IMR-90 (cell line): ENCODE measurements at regions not wholly inside any gene's neighbourhood (a gene's known extent, or its start where the extent isn't known, plus 50 kb on each side); places are given as distances from the start of the nearest gene placed in this dataset.

ENCODE experiments used
- ATAC-seq: fragments of 200-7000 bp; cut with Tn5 transposase; 2 replicates; pipeline ENCODE4 v1.9.1; 2020; ENCODE audit warnings: low read depth, mild to moderate bottlenecking, moderate library complexity
- BruUV-seq: library from RNA; stranded (reverse); fragments of 400-500 nt; replicated peaks from 2 replicates; lab custom pipeline; 2021; lab: Mats Ljungman, UMichigan
- CTCF ChIA-PET: fragments of 300-600 bp; formaldehyde crosslinking; extraction: SDS; loops from one replicate; lab custom pipeline; 2021; ENCODE audit warnings: antibody characterized with exemption; lab: Yijun Ruan, JAX
- POLR2A ChIA-PET: fragments of 300-600 bp; sonication (Branson Sonifier 250); formaldehyde crosslinking; loops from one replicate; lab custom pipeline; 2022; ENCODE audit warnings: antibody characterized with exemption; ENCODE audit not compliant: unreplicated experiment; lab: Charles Lee
- DNase-seq: peaks from one replicate; pipeline ENCODE4 v3.0.0; 2013
- H2AFZ ChIP-seq: replicated peaks from 2 replicates; pipeline ENCODE3; 2013; ENCODE audit warnings: low read length, mild to moderate bottlenecking; ENCODE audit not compliant: poor library complexity
- H2AK5ac ChIP-seq: 2 replicates; pipeline ENCODE4 v1.6.1; 2013; ENCODE audit warnings: low read depth, low read length, inconsistent platforms
- H2AK9ac ChIP-seq: replicated peaks from 2 replicates; pipeline ENCODE3; 2013; ENCODE audit warnings: mild to moderate bottlenecking, low read depth, low read length, moderate library complexity; ENCODE audit not compliant: poor library complexity
- H2BK120ac ChIP-seq: 2 replicates; pipeline ENCODE4 v1.6.1; 2013; ENCODE audit warnings: low read depth, low read length, inconsistent platforms
- H2BK15ac ChIP-seq: 3 replicates; pipeline ENCODE4 v1.6.1; 2013; ENCODE audit warnings: low read depth, low read length, inconsistent platforms
- H2BK20ac ChIP-seq: 2 replicates; pipeline ENCODE4 v1.6.1; 2013; ENCODE audit warnings: low read depth, mild to moderate bottlenecking, inconsistent platforms, low read length, moderate library complexity
- H2BK5ac ChIP-seq: 2 replicates; pipeline ENCODE4 v1.6.1; 2013; ENCODE audit warnings: mild to moderate bottlenecking, low read depth, low read length, inconsistent platforms; ENCODE audit not compliant: poor library complexity, severe bottlenecking
- H3K14ac ChIP-seq: replicated peaks from 2 replicates; pipeline ENCODE4 v1.6.1; 2013; ENCODE audit warnings: low read depth, low read length, inconsistent platforms
- H3K18ac ChIP-seq: 2 replicates; pipeline ENCODE4 v1.6.1; 2013; ENCODE audit warnings: low read depth, low read length, control low read depth
- H3K23ac ChIP-seq: 2 replicates; pipeline ENCODE4 v1.6.1; 2013; ENCODE audit warnings: low read depth, low read length, inconsistent platforms
- H3K27ac ChIP-seq: 2 replicates; pipeline ENCODE4 v1.5.1; 2013; ENCODE audit warnings: mild to moderate bottlenecking, control low read depth, low read length; ENCODE audit not compliant: insufficient read depth
- H3K27me3 ChIP-seq: 2 replicates; pipeline ENCODE4 v1.6.1; 2013; ENCODE audit warnings: low read length; ENCODE audit not compliant: control insufficient read depth, insufficient read depth
- H3K36me3 ChIP-seq: 2 replicates; pipeline ENCODE4 v1.6.1; 2013; ENCODE audit warnings: low read length, mixed read lengths; ENCODE audit not compliant: control insufficient read depth, insufficient read depth
- H3K4ac ChIP-seq: 2 replicates; pipeline ENCODE4 v1.6.1; 2013; ENCODE audit warnings: low read depth, low read length, inconsistent platforms
- H3K4me1 ChIP-seq: 2 replicates; pipeline ENCODE4 v1.6.1; 2013; ENCODE audit warnings: low read length, mixed read lengths; ENCODE audit not compliant: control insufficient read depth, insufficient read depth
- H3K4me2 ChIP-seq: 2 replicates; pipeline ENCODE4 v1.6.1; 2013; ENCODE audit warnings: low read depth, mild to moderate bottlenecking, control low read depth, low read length, moderate library complexity
- H3K4me3 ChIP-seq: 2 replicates; pipeline ENCODE4 v1.5.1; 2013; ENCODE audit warnings: low read depth, mild to moderate bottlenecking, control low read depth, low read length, moderate library complexity; ENCODE audit not compliant: insufficient read depth
- H3K56ac ChIP-seq: 2 replicates; pipeline ENCODE4 v1.6.1; 2013; ENCODE audit warnings: low read length, inconsistent platforms; ENCODE audit not compliant: insufficient read depth; ENCODE audit errors: extremely low read depth
- H3K79me1 ChIP-seq, 2 experiments: 2 replicates each; pipeline ENCODE4 v1.6.1; 2013; ENCODE audit warnings: low read length in 2 of 2, inconsistent platforms in 1 of 2, low read depth in 1 of 2
- H3K9ac ChIP-seq: 2 replicates; pipeline ENCODE4 v1.6.1; 2013; ENCODE audit warnings: low read depth, low read length, control low read depth
- H3K9me1 ChIP-seq: 2 replicates; pipeline ENCODE4 v1.6.1; 2013; ENCODE audit warnings: low read length, inconsistent platforms; ENCODE audit not compliant: insufficient read depth
- H3K9me3 ChIP-seq: 2 replicates; pipeline ENCODE4 v1.6.1; 2013; ENCODE audit warnings: low read length; ENCODE audit not compliant: control insufficient read depth, insufficient read depth
- H4K20me1 ChIP-seq: 2 replicates; pipeline ENCODE4 v1.6.1; 2013; ENCODE audit warnings: low read length, inconsistent platforms; ENCODE audit not compliant: insufficient read depth
- H4K5ac ChIP-seq: 2 replicates; pipeline ENCODE4 v1.6.1; 2013; ENCODE audit warnings: mild to moderate bottlenecking, low read depth, low read length, control low read depth
- H4K8ac ChIP-seq, 2 experiments: 2 replicates each; pipeline ENCODE4 v1.6.1; 2013; ENCODE audit warnings: low read depth in 2 of 2, low read length in 2 of 2, control low read depth in 1 of 2, inconsistent platforms in 1 of 2
- H4K91ac ChIP-seq: 2 replicates; pipeline ENCODE4 v1.6.1; 2013; ENCODE audit warnings: low read depth, low read length, inconsistent platforms; ENCODE audit not compliant: insufficient read depth
- BHLHE40 ChIP-seq: fragments of 150-350 bp; IDR thresholded peaks from 2 replicates; pipeline ENCODE4 v1.6.1; 2016; ENCODE audit warnings: mild to moderate bottlenecking, low read depth, low read length
- CEBPB ChIP-seq: IDR thresholded peaks from 2 replicates; pipeline ENCODE4 v1.6.1; 2012; ENCODE audit warnings: low read depth, low read length, improper control_type of control experiment
- CHD1 ChIP-seq: IDR thresholded peaks from 2 replicates; pipeline ENCODE4 v1.6.1; 2012; ENCODE audit warnings: low read depth, low read length, improper control_type of control experiment
- CTCF ChIP-seq: conservative IDR thresholded peaks from 2 replicates; pipeline ENCODE4 v1.5.1; 2012; ENCODE audit warnings: mild to moderate bottlenecking, low read depth, low read length, improper control_type of control experiment
- ELK1 ChIP-seq: fragments of 150-350 bp; IDR thresholded peaks from 2 replicates; pipeline ENCODE4 v1.6.1; 2016; ENCODE audit warnings: low read depth, mild to moderate bottlenecking, low read length, moderate library complexity, borderline replicate concordance
- FOS ChIP-seq: fragments of 150-350 bp; IDR thresholded peaks from 2 replicates; pipeline ENCODE4 v1.6.1; 2016; ENCODE audit warnings: low read depth, low read length
- MAFK ChIP-seq: IDR thresholded peaks from 2 replicates; pipeline ENCODE4 v1.6.1; 2012; ENCODE audit warnings: low read depth, low read length, improper control_type of control experiment
- MAZ ChIP-seq: IDR thresholded peaks from 2 replicates; pipeline ENCODE4 v1.6.1; 2012; ENCODE audit warnings: low read depth, mild to moderate bottlenecking, low read length, improper control_type of control experiment, moderate library complexity, borderline replicate concordance
- MXI1 ChIP-seq: IDR thresholded peaks from 2 replicates; pipeline ENCODE4 v1.6.1; 2012; ENCODE audit warnings: low read depth, mild to moderate bottlenecking, low read length, moderate library complexity, borderline replicate concordance
- NFE2L2 ChIP-seq: fragments of 150-350 bp; IDR thresholded peaks from 2 replicates; pipeline ENCODE4 v1.6.1; 2016; ENCODE audit warnings: low read depth, mild to moderate bottlenecking, low read length
- POLR2A ChIP-seq: IDR thresholded peaks from 2 replicates; pipeline ENCODE4 v1.6.1; 2012; ENCODE audit warnings: mild to moderate bottlenecking, low read depth, low read length
- RAD21 ChIP-seq: IDR thresholded peaks from 2 replicates; pipeline ENCODE4 v1.6.1; 2012; ENCODE audit warnings: low read length, improper control_type of control experiment
- RCOR1 ChIP-seq: IDR thresholded peaks from 2 replicates; pipeline ENCODE4 v1.6.1; 2012; ENCODE audit warnings: mild to moderate bottlenecking, low read length, improper control_type of control experiment; ENCODE audit not compliant: insufficient replicate concordance
- RFX5 ChIP-seq: IDR thresholded peaks from 2 replicates; pipeline ENCODE4 v1.8.0; 2012; ENCODE audit warnings: low read depth, mild to moderate bottlenecking, low read length, moderate library complexity
- SMC3 ChIP-seq: fragments of 150-350 bp; IDR thresholded peaks from 2 replicates; pipeline ENCODE4 v1.6.1; 2016; ENCODE audit warnings: low read depth, mild to moderate bottlenecking, antibody characterized with exemption, low read length, moderate library complexity
- USF2 ChIP-seq: fragments of 150-350 bp; IDR thresholded peaks from 2 replicates; pipeline ENCODE4 v1.6.1; 2017; ENCODE audit warnings: mild to moderate bottlenecking, antibody characterized with exemption, low read length, low read depth
- WGBS, 2 experiments: methylation state at CpG; one replicate each; pipeline versions ENCODE4 v1.1.5 to v1.1.7; 2013; ENCODE audit warnings: missing lambda C conversion rate in 2 of 2; ENCODE audit not compliant: insufficient read length in 1 of 2; ENCODE audit errors: extremely low coverage in 2 of 2; 5-methylcytosine and 5-hydroxymethylcytosine counted together
- dilution Hi-C: fragments of 300-500 bp; cut with HindIII; formaldehyde crosslinking; loops from one replicate; pipeline ENCODE4 v1.14.3; 2018; ENCODE audit warnings: low sequenced_read_pairs; ENCODE audit not compliant: unreplicated experiment
- in situ Hi-C: fragments of 300-500 bp; cut with MboI; formaldehyde crosslinking; loops from 3 replicates; pipeline ENCODE4 v1.14.3; 2019; ENCODE audit warnings: low sequenced_read_pairs, inconsistent platforms, mixed read lengths
- intact Hi-C: fragments of 100-400 bp; cut with micrococcal nuclease; formaldehyde crosslinking; loops from 2 replicates; pipeline ENCODE4 v1.10.0; 2022

GRCh38 chr12:97984436-97984835, 521.8 kb downstream of the RMST start:
- Histone ChIP-seq H2AFZ (no peak overlapping the region), H3K4me1 (no peaks in the 10 kb centered on the region), H2BK120ac (no peak overlapping the region), H2BK15ac (no peak overlapping the region), H3K9me3 (peaks cover 13% of the 10 kb centered on the region), H3K4ac (no peak overlapping the region), H3K23ac (no peak overlapping the region), H4K8ac (no peak overlapping the region), H2AK5ac (no peak overlapping the region), H2BK5ac (no peak overlapping the region), H4K20me1 (no peaks in the 10 kb centered on the region), H2AK9ac (no peak overlapping the region), H4K91ac (no peak overlapping the region), H3K36me3 (no peaks in the 10 kb centered on the region), H3K27ac (no peak overlapping the region), H4K5ac (no peak overlapping the region), H3K14ac (no peak overlapping the region), H3K9me1 (no peaks in the 10 kb centered on the region), H3K9ac (no peak overlapping the region), H2BK20ac (no peak overlapping the region), H3K18ac (no peak overlapping the region), H3K4me2 (no peak overlapping the region), H3K56ac (no peak overlapping the region), H3K79me1 (no peaks in the 10 kb centered on the region), H3K27me3 (no peaks in the 10 kb centered on the region), H3K4me3 (no peak overlapping the region)
- no CpG with 5 or more reads among the region's 2 CpGs for WGBS, 2 experiments
- BruUV-seq: no TSS peak
- DNase-seq (no peak), ATAC-seq (no peak)
- in situ Hi-C loops: no loop called here
- dilution Hi-C loops: no loop called here
- ChIA-PET POLR2A (no interaction called here), CTCF (interaction anchor here (0.7 kb wide), 1 partner anchor 21 kb away, joined by 3 read pairs; no protein-coding TSS in a partner anchor)
- intact Hi-C loops: no loop called here
- TF ChIP-seq NFE2L2 (no peak), BHLHE40 (no peak), MAFK (no peak), ELK1 (no peak), USF2 (no peak), RCOR1 (no peak), RFX5 (no peak), MAZ (no peak), POLR2A (no peak), FOS (no peak), CEBPB (no peak), MXI1 (no peak), SMC3 (no peak), CHD1 (no peak), RAD21 (no peak), CTCF (no peak)
